OCI-LY7 (cell line): ENCODE measurements at regions not wholly inside any gene's neighbourhood (a gene's known extent, or its start where the extent isn't known, plus 50 kb on each side); places are given as distances from the start of the nearest gene placed in this dataset.

Experiments
- BruUV-seq: library from RNA; stranded (reverse); fragments of 400-500 nt; replicated peaks from 2 replicates; lab custom pipeline; 2021; lab: Mats Ljungman, UMichigan
- CTCF ChIA-PET: fragments of 300-600 bp; sonication (Branson Sonifier 250); formaldehyde crosslinking; loops from one replicate; lab custom pipeline; 2022; ENCODE audit warnings: antibody characterized with exemption; ENCODE audit not compliant: unreplicated experiment; lab: Charles Lee
- POLR2A ChIA-PET: fragments of 300-600 bp; sonication (Branson Sonifier 250); formaldehyde crosslinking; loops from one replicate; lab custom pipeline; 2022; ENCODE audit warnings: antibody characterized with exemption; lab: Charles Lee
- DNase-seq: peaks from one replicate; pipeline ENCODE4 v3.0.0-alpha.2; 2015; ENCODE audit warnings: low spot score
- H2AFZ ChIP-seq: fragments of 200-600 bp; sonication (generic), shearing (Covaris generic); 2 replicates; pipeline ENCODE4 v1.6.1; 2014; ENCODE audit warnings: mild to moderate bottlenecking, antibody characterized with exemption, low read length, moderate library complexity
- H3K27ac ChIP-seq: fragments of 200-600 bp; sonication (generic); 2 replicates; pipeline ENCODE4 v1.5.1; 2014; ENCODE audit warnings: mixed run types, low read depth, mild to moderate bottlenecking, moderate library complexity, low read length, inconsistent platforms; ENCODE audit not compliant: poor library complexity, severe bottlenecking
- H3K36me3 ChIP-seq: fragments of 200-600 bp; sonication (generic); 2 replicates; pipeline ENCODE4 v1.6.1; 2014; ENCODE audit warnings: mild to moderate bottlenecking, antibody characterized with exemption, low read length, moderate library complexity, mixed read lengths; ENCODE audit not compliant: insufficient read depth
- H3K4me1 ChIP-seq: fragments of 200-600 bp; sonication (generic); 2 replicates; pipeline ENCODE4 v1.5.1; 2014; ENCODE audit warnings: mild to moderate bottlenecking, low read length; ENCODE audit not compliant: insufficient read depth, poor library complexity, severe bottlenecking
- H3K4me2 ChIP-seq: fragments of 200-600 bp; sonication (generic); 2 replicates; pipeline ENCODE4 v1.6.1; 2014; ENCODE audit warnings: mild to moderate bottlenecking, low read length
- H3K4me3 ChIP-seq: fragments of 200-600 bp; sonication (generic); 2 replicates; pipeline ENCODE4 v1.5.1; 2014; ENCODE audit warnings: mild to moderate bottlenecking, low read depth, low read length; ENCODE audit not compliant: poor library complexity, severe bottlenecking
- H3K79me2 ChIP-seq: fragments of 200-600 bp; sonication (generic); 2 replicates; pipeline ENCODE4 v1.6.1; 2016; ENCODE audit warnings: low read depth, mild to moderate bottlenecking, low read length, moderate library complexity, mixed read lengths; ENCODE audit not compliant: insufficient read depth
- H3K9me2 ChIP-seq: fragments of 200-600 bp; sonication (generic); 2 replicates; pipeline ENCODE4 v1.6.1; 2016; ENCODE audit warnings: mild to moderate bottlenecking, low read length, mixed read lengths; ENCODE audit not compliant: insufficient read depth
- H3K9me3 ChIP-seq: fragments of 200-600 bp; sonication (generic); 2 replicates; pipeline ENCODE4 v1.6.1; 2014; ENCODE audit warnings: mild to moderate bottlenecking, mixed run types, low read length, mixed read lengths
- H4K20me1 ChIP-seq: fragments of 200-600 bp; sonication (generic); 2 replicates; pipeline ENCODE4 v1.6.1; 2014; ENCODE audit warnings: mild to moderate bottlenecking, antibody characterized with exemption, low read length, moderate library complexity, mixed read lengths; ENCODE audit not compliant: insufficient read depth
- EZH2phosphoT487 ChIP-seq: fragments of 200-600 bp; sonication (generic); IDR thresholded peaks from 2 replicates; pipeline ENCODE4 v1.6.1; 2018; ENCODE audit warnings: low read depth, borderline replicate concordance, mild to moderate bottlenecking, mixed run types, antibody characterized with exemption, low read length, moderate library complexity, mixed read lengths
- intact Hi-C: fragments of 100-400 bp; cut with micrococcal nuclease; formaldehyde crosslinking; loops from one replicate; pipeline ENCODE4 v1.10.0; 2022; ENCODE audit not compliant: unreplicated experiment
- TF ChIP-seq, protein P1 (sequence below): fragments of 200-600 bp; sonication (generic); conservative IDR thresholded peaks from 2 replicates; pipeline ENCODE4 v1.5.1; 2014; ENCODE audit warnings: mild to moderate bottlenecking, antibody characterized with exemption, low read length, moderate library complexity, mixed read lengths

DNA sequence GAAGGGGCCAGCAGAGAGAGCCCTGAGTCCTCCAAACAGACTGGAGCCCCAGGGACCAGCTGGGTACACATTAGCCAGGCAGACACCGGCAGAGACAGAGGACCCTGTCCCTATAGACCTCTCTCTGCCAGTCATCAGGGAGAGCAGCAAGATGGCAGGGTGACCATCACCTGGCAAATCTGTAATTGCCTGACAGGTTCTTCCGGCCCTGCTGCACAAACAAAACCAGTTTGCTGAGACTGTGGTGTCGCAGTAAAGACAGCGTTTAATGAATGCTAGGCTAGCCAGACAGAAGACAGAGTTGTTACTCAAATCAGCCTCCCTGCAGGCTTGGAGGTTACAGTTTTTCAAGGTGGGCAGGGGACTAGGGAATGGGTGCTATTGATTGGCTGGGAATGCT lies 618.9 kb downstream of the NPHP4 start:
- no peak for TF ChIP-seq EZH2phosphoT487
- TF ChIP-seq, protein P1, sequence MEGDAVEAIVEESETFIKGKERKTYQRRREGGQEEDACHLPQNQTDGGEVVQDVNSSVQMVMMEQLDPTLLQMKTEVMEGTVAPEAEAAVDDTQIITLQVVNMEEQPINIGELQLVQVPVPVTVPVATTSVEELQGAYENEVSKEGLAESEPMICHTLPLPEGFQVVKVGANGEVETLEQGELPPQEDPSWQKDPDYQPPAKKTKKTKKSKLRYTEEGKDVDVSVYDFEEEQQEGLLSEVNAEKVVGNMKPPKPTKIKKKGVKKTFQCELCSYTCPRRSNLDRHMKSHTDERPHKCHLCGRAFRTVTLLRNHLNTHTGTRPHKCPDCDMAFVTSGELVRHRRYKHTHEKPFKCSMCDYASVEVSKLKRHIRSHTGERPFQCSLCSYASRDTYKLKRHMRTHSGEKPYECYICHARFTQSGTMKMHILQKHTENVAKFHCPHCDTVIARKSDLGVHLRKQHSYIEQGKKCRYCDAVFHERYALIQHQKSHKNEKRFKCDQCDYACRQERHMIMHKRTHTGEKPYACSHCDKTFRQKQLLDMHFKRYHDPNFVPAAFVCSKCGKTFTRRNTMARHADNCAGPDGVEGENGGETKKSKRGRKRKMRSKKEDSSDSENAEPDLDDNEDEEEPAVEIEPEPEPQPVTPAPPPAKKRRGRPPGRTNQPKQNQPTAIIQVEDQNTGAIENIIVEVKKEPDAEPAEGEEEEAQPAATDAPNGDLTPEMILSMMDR: no peak

DNA sequence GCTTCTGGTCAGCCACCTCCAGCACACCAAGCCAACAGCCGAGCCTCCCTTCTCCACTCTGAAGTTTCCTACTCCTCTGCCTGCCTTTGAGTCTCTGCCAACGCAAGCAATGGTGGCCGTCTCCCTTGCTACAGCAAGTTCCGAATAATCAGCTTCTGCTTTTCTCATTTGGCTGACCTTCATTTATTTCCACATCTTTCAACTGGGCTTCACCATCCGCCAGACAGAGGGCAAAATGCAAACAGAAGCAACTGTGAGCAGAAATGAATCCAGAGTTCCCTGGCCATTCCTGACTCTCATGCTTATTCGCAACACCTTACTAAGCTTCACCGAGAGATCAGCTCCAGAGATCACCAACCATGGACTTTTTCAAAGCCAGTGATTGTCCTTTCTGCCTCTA lies 621.0 kb downstream of the NPHP4 start:
- intact Hi-C loops: no loop called here
- 0 out of 2 replicates have a peak, but pooled peaks cover 7% of the 10 kb centered on the region for H3K9me3 ChIP-seq
- no peaks in the 10 kb centered on the region for H3K9me2 ChIP-seq
- no peaks in the 10 kb centered on the region for H3K4me1 ChIP-seq
- CTCF ChIA-PET: no interaction called here
- DNase-seq: no peak
- H4K20me1 ChIP-seq: no peaks in the 10 kb centered on the region
- no peak overlapping the region for H3K4me2 ChIP-seq
- no peak for TF ChIP-seq EZH2phosphoT487
- TF ChIP-seq, protein P1: no peak
- no peak overlapping the region for H3K27ac ChIP-seq
- H2AFZ ChIP-seq: no peak overlapping the region
- no TSS peak for BruUV-seq
- H3K4me3 ChIP-seq: no peak overlapping the region
- no peaks in the 10 kb centered on the region for H3K36me3 ChIP-seq
- POLR2A ChIA-PET: no interaction called here
- H3K79me2 ChIP-seq: no peaks in the 10 kb centered on the region

More for the DNA sequence above, 618.9 kb downstream of the NPHP4 start:
- Histone ChIP-seq H3K9me3 (0 out of 2 replicates have a peak, but pooled peaks cover 7% of the 10 kb centered on the region), H3K4me1 (no peaks in the 10 kb centered on the region), H3K4me2 (no peak overlapping the region), H3K27ac (no peak overlapping the region), H3K79me2 (no peaks in the 10 kb centered on the region), H4K20me1 (no peaks in the 10 kb centered on the region), H3K36me3 (no peaks in the 10 kb centered on the region), H2AFZ (no peak overlapping the region), H3K9me2 (no peaks in the 10 kb centered on the region), H3K4me3 (no peak overlapping the region)
- intact Hi-C loops: no loop called here
- CTCF ChIA-PET: no interaction called here
- DNase-seq: no peak
- no TSS peak for BruUV-seq
- POLR2A ChIA-PET: no interaction called here

DNA sequence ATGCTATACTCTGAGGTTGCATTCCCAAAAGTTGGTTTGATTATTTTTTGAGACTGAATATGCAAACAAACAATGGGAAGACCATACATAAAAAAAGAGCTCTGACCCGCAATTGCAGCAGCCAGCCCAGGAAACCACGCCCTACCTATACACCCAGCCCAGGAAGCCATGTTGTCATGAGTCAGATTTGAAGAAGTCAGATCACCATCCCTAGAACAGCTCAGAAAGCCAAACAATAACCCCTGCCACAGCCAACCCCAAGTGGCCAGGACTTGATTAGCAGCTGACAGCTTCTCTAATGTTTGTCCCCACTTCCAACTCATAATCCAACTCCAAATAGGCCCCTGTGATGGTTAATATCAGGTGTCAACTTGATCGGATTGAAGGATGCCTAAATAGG lies 621.9 kb downstream of the NPHP4 start:
- ChIA-PET POLR2A (interaction anchor here (0.7 kb wide), 1 partner anchor 1498 kb away, joined by 3 read pairs; no protein-coding TSS in a partner anchor), CTCF (no interaction called here)
- H3K4me1 ChIP-seq: no peaks in the 10 kb centered on the region

More for the DNA sequence above, 621.9 kb downstream of the NPHP4 start:
- Histone ChIP-seq H3K9me2 (no peaks in the 10 kb centered on the region), H4K20me1 (no peaks in the 10 kb centered on the region), H3K27ac (no peak overlapping the region), H3K9me3 (0 out of 2 replicates have a peak, but pooled peaks cover 7% of the 10 kb centered on the region), H3K4me3 (no peak overlapping the region), H3K79me2 (no peaks in the 10 kb centered on the region), H3K4me2 (no peak overlapping the region), H2AFZ (no peak overlapping the region), H3K36me3 (no peaks in the 10 kb centered on the region)
- no peak for DNase-seq
- TF ChIP-seq EZH2phosphoT487: no peak
- TF ChIP-seq, protein P1: no peak
- intact Hi-C loops: no loop called here
- no TSS peak for BruUV-seq
